Thyroid gland (tissue), 4 donors: ENCODE measurements at regions not wholly inside any gene's neighbourhood (a gene's known extent, or its start where the extent isn't known, plus 50 kb on each side); places are given as distances from the start of the nearest gene placed in this dataset.

Experiments
- CTCF ChIP-seq, 6 experiments: fragments of 200-600 bp in 3 of 6; fragments of 450-650 bp in 3 of 6; sonication (generic) in 3 of 6; IDR thresholded peaks; one replicate each; pipeline ENCODE4 v1.5.1; 2016 to 2019; ENCODE audit warnings: antibody characterized with exemption in 6 of 6, mild to moderate bottlenecking in 2 of 6, inconsistent platforms in 1 of 6, moderate library complexity in 1 of 6
- POLR2A ChIP-seq, 2 donors: fragments of 450-650 bp; IDR thresholded peaks; one replicate each; pipeline ENCODE4 v1.6.1; 2017; ENCODE audit warnings: antibody characterized with exemption in 2 of 2, mild to moderate bottlenecking in 2 of 2, moderate library complexity in 1 of 2

- TF ChIP-seq CTCF (IDR thresholded peaks at IDR 0.05) (no peak), POLR2A (IDR thresholded peaks at IDR 0.05) (no peak)
Measured at GRCh38 chr22:47623763-47624148, 861.3 kb downstream of the TBC1D22A start.
